Stomach (tissue), 8 donors: ENCODE measurements at regions not wholly inside any gene's neighbourhood (a gene's known extent, or its start where the extent isn't known, plus 50 kb on each side); places are given as distances from the start of the nearest gene placed in this dataset.

Experiments
- DNase-seq, 2 donors: peaks; one replicate each; pipeline versions ENCODE4 v3.0.0 to v3.0.0-alpha.2; 2013 to 2019
- H3K27ac ChIP-seq, 5 donors: fragments of 200-600 bp in 4 of 5; sonication (generic) in 4 of 5; one replicate each; pipeline ENCODE4 v1.5.1; 2013 to 2019; ENCODE audit warnings: mild to moderate bottlenecking in 1 of 5, moderate library complexity in 1 of 5
- H3K27me3 ChIP-seq, 3 donors: fragments of 200-600 bp; sonication (generic); one replicate each; pipeline ENCODE4 v1.5.1; 2017 to 2019; ENCODE audit warnings: mixed run types in 1 of 3
- H3K36me3 ChIP-seq, 4 donors: fragments of 200-600 bp; sonication (generic); 1 replicate in 3 of 4; 2 replicates in 1 of 4; pipeline ENCODE4 v1.5.1; 2016 to 2019
- H3K4me1 ChIP-seq, 4 donors: fragments of 200-600 bp; sonication (generic); one replicate each; pipeline ENCODE4 v1.5.1; 2016 to 2019
- H3K4me3 ChIP-seq, 4 donors: fragments of 200-600 bp; sonication (generic) in 3 of 4; one replicate each; pipeline ENCODE4 v1.5.1; 2016 to 2019; ENCODE audit warnings: mild to moderate bottlenecking in 1 of 4
- H3K9me3 ChIP-seq, 4 donors: fragments of 200-600 bp; sonication (generic); one replicate each; pipeline ENCODE4 v1.5.1; 2016 to 2019
- CTCF ChIP-seq, 7 experiments: fragments of 450-650 bp in 4 of 7; fragments of 200-600 bp in 3 of 7; sonication (generic) in 3 of 7; IDR thresholded peaks; one replicate each; pipeline ENCODE4 v1.5.1; 2016 to 2019; ENCODE audit warnings: antibody characterized with exemption in 7 of 7, control low read depth in 2 of 7, mild to moderate bottlenecking in 1 of 7
- EP300 ChIP-seq: sonication (generic); formaldehyde crosslinking; IDR thresholded peaks from one replicate; pipeline ENCODE4 v1.6.1; 2017; ENCODE audit warnings: antibody characterized with exemption
- POLR2A ChIP-seq, 4 donors: fragments of 450-650 bp; IDR thresholded peaks; one replicate each; pipeline ENCODE4 v1.6.1; 2016; ENCODE audit warnings: antibody characterized with exemption in 4 of 4, control low read depth in 2 of 4, mild to moderate bottlenecking in 1 of 4, moderate library complexity in 1 of 4
- POLR2AphosphoS5 ChIP-seq, 3 donors: sonication (generic); formaldehyde crosslinking; IDR thresholded peaks; one replicate each; pipeline ENCODE4 v1.6.1; 2016; ENCODE audit warnings: antibody characterized with exemption in 3 of 3
- WGBS, 5 donors: extraction: QIAGEN DNeasy Blood & Tissue Kit in 3 of 5; methylation state at CpG; one replicate each; pipeline versions ENCODE4 v1.1.5 to v1.1.7; 2013 to 2018; 5-methylcytosine and 5-hydroxymethylcytosine counted together
- intact Hi-C: fragments of 100-400 bp; cut with DNase I; formaldehyde crosslinking; loops from one replicate; pipeline ENCODE4 v1.15.1; 2023; ENCODE audit warnings: low total_unique reads
- donor health status: healthy with polysubstance abuse.
- donor health status: Bipolar disorder and iron deficiency.
- donor health status: healthy.

DNA sequence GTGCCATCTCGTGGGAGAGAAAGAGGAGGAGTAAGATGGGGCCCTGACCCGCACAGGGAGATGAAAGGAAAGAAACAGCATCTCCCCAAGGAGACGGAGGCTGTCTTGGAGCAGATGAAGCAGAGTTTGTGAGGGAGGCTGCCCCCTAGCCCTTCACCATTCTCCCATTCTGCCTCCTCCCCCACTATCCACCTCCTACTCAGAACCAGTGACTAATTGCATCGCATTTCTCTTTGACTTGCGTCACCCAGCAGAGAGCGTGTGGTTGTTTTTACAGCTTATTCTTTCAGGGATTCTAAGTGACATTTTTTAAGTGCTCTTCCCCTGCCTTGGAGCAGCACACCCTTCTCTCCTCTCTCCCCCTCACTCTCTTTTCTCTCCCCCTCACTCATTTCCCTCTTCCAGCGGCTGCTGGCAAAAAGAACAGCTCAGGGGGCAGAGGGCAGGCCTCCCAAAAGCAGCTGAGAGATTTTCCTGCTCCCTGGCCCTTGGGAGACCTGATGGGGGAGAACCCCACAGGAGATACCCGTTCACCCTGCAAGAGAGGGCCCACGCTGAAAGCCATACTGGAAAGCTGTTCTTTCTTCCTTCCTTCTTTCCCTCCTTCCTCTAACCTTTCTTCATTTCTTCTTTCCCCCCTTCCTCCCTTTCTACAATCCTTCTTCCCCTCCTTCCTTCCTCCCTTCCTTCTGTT, 91.8 kb downstream of the MRPL46 start:
- Histone ChIP-seq H3K27me3 (peaks cover 0 to 8% (median 0%) of the 10 kb centered on the region in 3 donors), H3K27ac (no peak overlapping the region), H3K4me3 (no peak overlapping the region), H3K4me1 (no peaks in the 10 kb centered on the region), H3K9me3 (no peaks in the 10 kb centered on the region), H3K36me3 (no peaks in the 10 kb centered on the region)
- no peak for TF ChIP-seq POLR2A (IDR thresholded peaks at IDR 0.05)
- TF ChIP-seq EP300, result no peak
- no peak for TF ChIP-seq POLR2AphosphoS5 (IDR thresholded peaks at IDR 0.05)
- no peak for TF ChIP-seq CTCF (IDR thresholded peaks at IDR 0.05)
- intact Hi-C loops, result no loop called here
- WGBS, 5 donors, result 24 to 42% (median 35%) methylated on average over 9 of the region's 9 CpGs
- DNase-seq, result peak in 1 of 2 donors; percentile 44

- Histone ChIP-seq H3K4me1 (no peaks in the 10 kb centered on the region), H3K4me3 (no peak overlapping the region), H3K9me3 (no peaks in the 10 kb centered on the region), H3K27me3 (peaks cover 0 to 20% (median 0%) of the 10 kb centered on the region in 3 donors), H3K27ac (no peak overlapping the region), H3K36me3 (no peaks in the 10 kb centered on the region)
- WGBS, 5 donors, result 73 to 79% (median 77%) methylated on average over 10 of the region's 10 CpGs
- no peak for TF ChIP-seq POLR2A (IDR thresholded peaks at IDR 0.05)
- TF ChIP-seq POLR2AphosphoS5 (IDR thresholded peaks at IDR 0.05), result no peak
- no peak for TF ChIP-seq EP300
- TF ChIP-seq CTCF (IDR thresholded peaks at IDR 0.05), result no peak
- intact Hi-C loops, result no loop called here
- DNase-seq, result no peak
Measured at GRCh38 chr15:88365124-88365523, 102.1 kb downstream of the MRPL46 start.

DNA sequence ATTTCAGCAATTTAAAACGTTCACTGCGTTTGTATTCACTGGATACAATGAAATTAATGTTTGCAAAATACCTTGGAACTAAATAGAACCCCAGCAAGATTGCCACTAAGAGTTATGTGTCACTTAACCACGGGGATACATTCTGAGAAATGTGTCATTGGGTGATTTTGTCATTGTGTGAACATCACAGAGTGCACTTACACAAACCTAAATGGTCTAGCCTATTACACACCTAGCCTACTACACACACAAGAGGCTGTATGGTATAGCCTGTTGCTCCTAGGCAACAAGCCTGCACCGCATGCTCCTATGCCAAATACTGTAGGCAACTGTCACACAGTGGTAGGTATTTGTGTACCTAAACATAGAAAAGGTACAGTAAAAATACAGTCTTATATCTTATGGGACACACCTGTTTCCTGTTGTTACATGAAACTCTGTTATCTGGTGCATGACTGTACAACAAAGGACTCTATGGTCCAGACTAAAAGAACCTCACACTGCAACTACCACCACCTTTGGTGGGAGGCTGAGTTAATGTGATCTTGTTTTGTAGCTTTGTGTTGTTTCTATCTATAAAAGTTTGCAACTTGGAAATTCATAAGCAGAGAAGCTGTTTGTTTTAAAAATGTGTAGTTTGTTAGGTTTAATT, 92.2 kb upstream of the NTRK3 start:
- intact Hi-C loops, result no loop called here
- H3K9me3 ChIP-seq, result peaks cover 0 to 24% (median 15%) of the 10 kb centered on the region in 4 donors
- no peaks in the 10 kb centered on the region for H3K36me3 ChIP-seq
- H3K4me3 ChIP-seq, result no peak overlapping the region
- H3K27me3 ChIP-seq, result peaks cover 0 to 14% (median 0%) of the 10 kb centered on the region in 3 donors
- TF ChIP-seq CTCF (IDR thresholded peaks at IDR 0.05) (no peak), POLR2A (IDR thresholded peaks at IDR 0.05) (no peak), POLR2AphosphoS5 (IDR thresholded peaks at IDR 0.05) (no peak), EP300 (no peak)
- H3K4me1 ChIP-seq, result no peaks in the 10 kb centered on the region
- DNase-seq, result no peak
- no peak overlapping the region for H3K27ac ChIP-seq
- 50 to 60% (median 54%) methylated on average over 4 of the region's 4 CpGs for WGBS, 5 donors

- Histone ChIP-seq H3K9me3 (no peaks in the 10 kb centered on the region), H3K36me3 (no peaks in the 10 kb centered on the region), H3K27ac (no peak overlapping the region), H3K27me3 (peaks cover 0 to 14% (median 0%) of the 10 kb centered on the region in 3 donors), H3K4me1 (no peaks in the 10 kb centered on the region), H3K4me3 (no peak overlapping the region)
- intact Hi-C loops, result no loop called here
- no peak for DNase-seq
- no peak for TF ChIP-seq POLR2AphosphoS5 (IDR thresholded peaks at IDR 0.05)
- no peak for TF ChIP-seq CTCF (IDR thresholded peaks at IDR 0.05)
- TF ChIP-seq POLR2A (IDR thresholded peaks at IDR 0.05), result no peak
- no peak for TF ChIP-seq EP300
- 60 to 72% (median 69%) methylated on average over 4 of the region's 4 CpGs for WGBS, 5 donors
Measured at GRCh38 chr15:88345962-88346361, 89.4 kb upstream of the NTRK3 start.
